Endothelial cell of umbilical vein (primary cell): ENCODE measurements at regions not wholly inside any gene's neighbourhood (a gene's known extent, or its start where the extent isn't known, plus 50 kb on each side); places are given as distances from the start of the nearest gene placed in this dataset.

Experiments used
- BruUV-seq: library from RNA; stranded (reverse); fragments of 400-500 nt; replicated peaks from 2 replicates; lab custom pipeline; 2021; lab: Mats Ljungman, UMichigan
- CTCF ChIA-PET: fragments of 300-600, 350-600 bp; sonication (Branson Sonifier 250); formaldehyde crosslinking; loops from one replicate; lab custom pipeline; 2021; ENCODE audit warnings: antibody characterized with exemption, inconsistent platforms; lab: Charles Lee
- POLR2A ChIA-PET: fragments of 300-600, 350-600 bp; sonication (Branson Sonifier 250); formaldehyde crosslinking; loops from one replicate; lab custom pipeline; 2021; ENCODE audit warnings: antibody characterized with exemption, inconsistent platforms; lab: Charles Lee
- DNase-seq: peaks from one replicate; pipeline ENCODE4 v3.0.0-alpha.2; 2011; ENCODE audit warnings: low read depth, low spot score
- FAIRE-seq: peaks from 2 replicates; lab custom pipeline; 2011; peaks lifted over from hg19 to GRCh38; lab: Jason Lieb, UNC
- H2AFZ ChIP-seq: 2 replicates; pipeline ENCODE4 v1.6.0; 2012; ENCODE audit warnings: low read depth, low read length, control low read depth, inconsistent platforms
- H3K27ac ChIP-seq: 2 replicates; pipeline ENCODE4 v1.5.1; 2011; ENCODE audit warnings: low read depth, mild to moderate bottlenecking, control low read depth, low read length, moderate library complexity; ENCODE audit not compliant: insufficient read depth
- H3K27me3 ChIP-seq, 2 experiments: 2 replicates each; pipeline versions ENCODE4 v1.6.0 to v1.6.1; 2011; ENCODE audit warnings: low read length in 2 of 2, mixed read lengths in 1 of 2; ENCODE audit not compliant: control insufficient read depth in 2 of 2, insufficient read depth in 2 of 2
- H3K36me3 ChIP-seq, 2 experiments: 2 replicates in 1 of 2; 3 replicates in 1 of 2; pipeline ENCODE4 v1.5.1; 2011; ENCODE audit warnings: low read length in 2 of 2, mild to moderate bottlenecking in 1 of 2, moderate library complexity in 1 of 2; ENCODE audit not compliant: control insufficient read depth in 2 of 2, insufficient read depth in 2 of 2; ENCODE audit errors: extremely low read depth in 1 of 2
- H3K4me1 ChIP-seq: 3 replicates; pipeline ENCODE4 v1.5.1; 2011; ENCODE audit warnings: mild to moderate bottlenecking, low read length; ENCODE audit not compliant: control insufficient read depth, insufficient read depth; ENCODE audit errors: extremely low read depth
- H3K4me2 ChIP-seq: 2 replicates; pipeline ENCODE4 v1.6.1; 2011; ENCODE audit warnings: low read length, control low read depth, mixed read lengths; ENCODE audit not compliant: insufficient read depth
- H3K4me3 ChIP-seq, 3 experiments: fragments of 200-600 bp in 1 of 3; sonication (generic), shearing (Covaris generic) in 1 of 3; replicated peaks in 1 of 3; 2 replicates each; pipeline ENCODE4 v1.5.1; 2011 to 2016; ENCODE audit warnings: control low read depth in 3 of 3, low read length in 3 of 3, mild to moderate bottlenecking in 2 of 3, inconsistent platforms in 1 of 3, low read depth in 1 of 3, moderate library complexity in 1 of 3; ENCODE audit not compliant: insufficient read depth in 1 of 3
- H3K79me2 ChIP-seq: 2 replicates; pipeline ENCODE4 v1.6.0; 2012; ENCODE audit warnings: low read length, inconsistent platforms; ENCODE audit not compliant: control insufficient read depth, insufficient read depth
- H3K9ac ChIP-seq: replicated peaks from 2 replicates; pipeline ENCODE3; 2011; ENCODE audit warnings: low read length, control low read depth; ENCODE audit not compliant: insufficient read depth; ENCODE audit errors: extremely low read depth
- H3K9me1 ChIP-seq: replicated peaks from 3 replicates; pipeline ENCODE4 v1.6.0; 2011; ENCODE audit warnings: mild to moderate bottlenecking, low read length; ENCODE audit not compliant: control insufficient read depth, insufficient read depth; ENCODE audit errors: extremely low read depth
- H3K9me3 ChIP-seq: replicated peaks from 2 replicates; pipeline ENCODE4 v1.5.1; 2012; ENCODE audit warnings: low read length, inconsistent platforms; ENCODE audit not compliant: control insufficient read depth, insufficient read depth
- H4K20me1 ChIP-seq: replicated peaks from 2 replicates; pipeline ENCODE3; 2011; ENCODE audit warnings: mild to moderate bottlenecking, low read length; ENCODE audit not compliant: control insufficient read depth, insufficient read depth; ENCODE audit errors: extremely low read depth
- CTCF ChIP-seq, 2 donors: IDR thresholded peaks; 1 replicate in 1 of 2; 2 replicates in 1 of 2; pipeline ENCODE4 v1.5.1; 2011; ENCODE audit warnings: low read length in 2 of 2, mild to moderate bottlenecking in 2 of 2, moderate library complexity in 2 of 2, control low read depth in 1 of 2, inconsistent platforms in 1 of 2, low read depth in 1 of 2; ENCODE audit not compliant: insufficient read depth in 1 of 2; ENCODE audit errors: extremely low read depth in 1 of 2
- EZH2 ChIP-seq: IDR thresholded peaks from 2 replicates; pipeline ENCODE4 v1.6.1; 2012; ENCODE audit warnings: borderline replicate concordance, low read depth, mild to moderate bottlenecking, moderate library complexity, low read length, inconsistent platforms; ENCODE audit not compliant: severe bottlenecking
- FOS ChIP-seq: IDR thresholded peaks from 2 replicates; pipeline ENCODE4 v1.6.1; 2011; ENCODE audit warnings: mild to moderate bottlenecking, low read length, moderate library complexity, borderline replicate concordance; ENCODE audit not compliant: insufficient read depth
- GATA2 ChIP-seq: IDR thresholded peaks from 2 replicates; pipeline ENCODE4 v1.7.0; 2011; ENCODE audit warnings: low read depth, mild to moderate bottlenecking, moderate library complexity, mixed read lengths, low read length; ENCODE audit not compliant: insufficient read length, insufficient read depth
- JUN ChIP-seq: IDR thresholded peaks from 2 replicates; pipeline ENCODE4 v1.6.1; 2011; ENCODE audit warnings: borderline replicate concordance, low read depth; ENCODE audit not compliant: insufficient read length, insufficient read depth
- MYC ChIP-seq: IDR thresholded peaks from one replicate; pipeline ENCODE4 v1.6.1; 2011; ENCODE audit warnings: mild to moderate bottlenecking, low read depth, low read length
- POLR2A ChIP-seq: IDR thresholded peaks from 2 replicates; pipeline ENCODE4 v1.6.1; 2012; ENCODE audit warnings: low read depth, mild to moderate bottlenecking, control low read depth, low read length
- POLR2AphosphoS5 ChIP-seq: IDR thresholded peaks from 2 replicates; pipeline ENCODE4 v1.6.1; 2012; ENCODE audit warnings: low read depth, mild to moderate bottlenecking, control low read depth, low read length, moderate library complexity; ENCODE audit not compliant: insufficient read depth
- dilution Hi-C: fragments of 300-500 bp; cut with MboI; formaldehyde crosslinking; loops from one replicate; pipeline ENCODE4 v1.15.0; 2019; ENCODE audit warnings: low sequenced_read_pairs; ENCODE audit not compliant: extremely low pct_ligation_motif_present
- intact Hi-C: fragments of 100-400 bp; cut with micrococcal nuclease; formaldehyde crosslinking; loops from one replicate; pipeline ENCODE4 v1.10.0; 2022
- TF ChIP-seq, protein P1 (sequence below): IDR thresholded peaks from 2 replicates; pipeline ENCODE4 v1.6.1; 2011; ENCODE audit not compliant: insufficient read depth, insufficient read length

GRCh38 chr1:36715797-36716196 lies 233.1 kb upstream of the CSF3R start:
- no peaks in the 10 kb centered on the region for H3K4me1 ChIP-seq
- H3K79me2 ChIP-seq, result no peaks in the 10 kb centered on the region
- H3K4me2 ChIP-seq, result no peak overlapping the region
- H2AFZ ChIP-seq, result no peak overlapping the region
- CTCF ChIA-PET, result no interaction called here
- H3K36me3 ChIP-seq, result no peaks in the 10 kb centered on the region
- POLR2A ChIA-PET, result no interaction called here
- peaks cover 2 to 7% of the 10 kb centered on the region in 2 experiments for H3K27me3 ChIP-seq
- no peak overlapping the region for H3K4me3 ChIP-seq
- H4K20me1 ChIP-seq, result no peaks in the 10 kb centered on the region
- intact Hi-C loops, result no loop called here
- no peak overlapping the region for H3K9ac ChIP-seq
- no peak for FAIRE-seq
- no TSS peak for BruUV-seq
- no peak for TF ChIP-seq FOS
- TF ChIP-seq, protein P1, sequence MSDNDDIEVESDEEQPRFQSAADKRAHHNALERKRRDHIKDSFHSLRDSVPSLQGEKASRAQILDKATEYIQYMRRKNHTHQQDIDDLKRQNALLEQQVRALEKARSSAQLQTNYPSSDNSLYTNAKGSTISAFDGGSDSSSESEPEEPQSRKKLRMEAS, result no peak
- no peak for TF ChIP-seq EZH2
- no peak for TF ChIP-seq MYC
- TF ChIP-seq JUN, result no peak
- TF ChIP-seq POLR2A, result no peak
- TF ChIP-seq GATA2, result no peak
- TF ChIP-seq CTCF (IDR thresholded peaks at IDR 0.05; ENCODE audit: extremely low read depth in 1 of 2, insufficient read depth in 1 of 2, low read depth in 1 of 2, low read length in 2 of 2), result no peak
- TF ChIP-seq POLR2AphosphoS5, result no peak
- DNase-seq, result no peak
- dilution Hi-C loops, result no loop called here
- no peaks in the 10 kb centered on the region for H3K9me1 ChIP-seq
- H3K9me3 ChIP-seq, result no peaks in the 10 kb centered on the region
- no peak overlapping the region for H3K27ac ChIP-seq
